GM12878 (cell line): ENCODE measurements at regions not wholly inside any gene's neighbourhood (a gene's known extent, or its start where the extent isn't known, plus 50 kb on each side); places are given as distances from the start of the nearest gene placed in this dataset.

Source experiments
- ATAC-seq: fragments of 200-7000 bp; cut with Tn5 transposase; 3 replicates; pipeline ENCODE4 v1.9.1; 2020; ENCODE audit warnings: mild to moderate bottlenecking, moderate library complexity
- BruUV-seq: library from RNA; stranded (reverse); fragments of 400-500 nt; replicated peaks from 2 replicates; lab custom pipeline; 2021; lab: Mats Ljungman, UMichigan
- CTCF ChIA-PET: fragments of 300-600 bp; sonication (Branson Sonifier 250); formaldehyde crosslinking; extraction: SDS; loops from one replicate; lab custom pipeline; 2021; ENCODE audit warnings: inconsistent platforms; lab: Yijun Ruan, JAX
- POLR2A ChIA-PET: fragments of 350-600 bp; formaldehyde crosslinking; extraction: SDS; loops from one replicate; lab custom pipeline; 2021; ENCODE audit warnings: inconsistent platforms; lab: Charles Lee
- RAD21 ChIA-PET: fragments of 300-600 bp; sonication (Branson Sonifier 250); formaldehyde crosslinking; loops from one replicate; lab custom pipeline; 2023; ENCODE audit warnings: antibody characterized with exemption; ENCODE audit not compliant: unreplicated experiment; lab: Charles Lee
- SMC1A ChIA-PET: fragments of 300-600 bp; sonication (Branson Sonifier 250); formaldehyde crosslinking; loops from one replicate; lab custom pipeline; 2023; ENCODE audit not compliant: unreplicated experiment, uncharacterized antibody; lab: Charles Lee
- DNase-seq: peaks from one replicate; pipeline ENCODE4 v3.0.0-alpha.2; 2011; ENCODE audit warnings: low read depth, low spot score
- FAIRE-seq: peaks from 3 replicates; lab custom pipeline; 2011; peaks lifted over from hg19 to GRCh38; lab: Jason Lieb, UNC
- H2AFZ ChIP-seq: 2 replicates; pipeline ENCODE4 v1.6.0; 2011; ENCODE audit warnings: low read depth, low read length, control low read depth; ENCODE audit not compliant: control insufficient read depth
- H3K27ac ChIP-seq: 2 replicates; pipeline ENCODE4 v1.5.1; 2011; ENCODE audit warnings: control low read depth; ENCODE audit not compliant: control insufficient read depth, insufficient read depth
- H3K27me3 ChIP-seq, 2 experiments: replicated peaks in 1 of 2; 2 replicates each; pipeline versions ENCODE4 v1.6.0 to v1.6.1; 2011; ENCODE audit warnings: low read length in 1 of 2; ENCODE audit not compliant: control insufficient read depth in 2 of 2, insufficient read depth in 2 of 2
- H3K36me3 ChIP-seq, 2 experiments: 2 replicates each; pipeline ENCODE4 v1.5.1; 2011; ENCODE audit warnings: low read length in 1 of 2; ENCODE audit not compliant: control insufficient read depth in 2 of 2, insufficient read depth in 2 of 2
- H3K4me1 ChIP-seq: 2 replicates; pipeline ENCODE4 v1.6.1; 2011; ENCODE audit warnings: mild to moderate bottlenecking, low read length, moderate library complexity, mixed read lengths; ENCODE audit not compliant: control insufficient read depth, insufficient read depth
- H3K4me2 ChIP-seq: 2 replicates; pipeline ENCODE4 v1.6.0; 2011; ENCODE audit warnings: control low read depth; ENCODE audit not compliant: control insufficient read depth, insufficient read depth
- H3K4me3 ChIP-seq: fragments of 200-600 bp; sonication (generic); 2 replicates; pipeline ENCODE4 v1.5.1; 2016
- H3K79me2 ChIP-seq: 2 replicates; pipeline ENCODE4 v1.6.0; 2011; ENCODE audit warnings: low read length; ENCODE audit not compliant: control insufficient read depth, insufficient read depth
- H3K9ac ChIP-seq: 2 replicates; pipeline ENCODE4 v1.8.0; 2011; ENCODE audit warnings: low read length, control low read depth, mixed read lengths; ENCODE audit not compliant: control insufficient read depth, insufficient read depth
- H3K9me3 ChIP-seq: replicated peaks from 3 replicates; pipeline ENCODE4 v1.5.1; 2011; ENCODE audit warnings: mild to moderate bottlenecking, low read length; ENCODE audit not compliant: control insufficient read depth, insufficient read depth
- H4K20me1 ChIP-seq: 2 replicates; pipeline ENCODE4 v1.6.0; 2011; ENCODE audit not compliant: control insufficient read depth, insufficient read depth
- CBX5 ChIP-seq: sonication (generic); IDR thresholded peaks from 2 replicates; pipeline ENCODE4 v1.6.1; 2016; ENCODE audit warnings: low read depth, moderate library complexity, mild to moderate bottlenecking, inconsistent platforms
- CHD2 ChIP-seq: IDR thresholded peaks from 2 replicates; pipeline ENCODE4 v1.6.1; 2011; ENCODE audit warnings: low read depth, low read length, improper control_type of control experiment, borderline replicate concordance
- CUX1 ChIP-seq: IDR thresholded peaks from 2 replicates; pipeline ENCODE4 v1.6.1; 2012; ENCODE audit warnings: improper control_type of control experiment, low read depth, low read length; ENCODE audit not compliant: insufficient replicate concordance
- EZH2 ChIP-seq: IDR thresholded peaks from 2 replicates; pipeline ENCODE4 v1.6.1; 2012; ENCODE audit warnings: low read depth, mild to moderate bottlenecking, control low read depth, inconsistent platforms, low read length, borderline replicate concordance; ENCODE audit not compliant: control insufficient read depth
- KAT2A ChIP-seq: conservative IDR thresholded peaks from 2 replicates; pipeline ENCODE4 v1.6.1; 2011; ENCODE audit warnings: low read depth, low read length; ENCODE audit not compliant: control insufficient read depth
- LARP7 ChIP-seq: fragments of 450-650 bp; IDR thresholded peaks from 2 replicates; pipeline ENCODE4 v1.6.1; 2017; ENCODE audit warnings: mild to moderate bottlenecking
- NFIC ChIP-seq: IDR thresholded peaks from 2 replicates; pipeline ENCODE4 v1.6.1; 2012; ENCODE audit warnings: low read depth, mild to moderate bottlenecking, inconsistent platforms, low read length, moderate library complexity
- NFXL1 ChIP-seq: fragments of 450-650 bp; IDR thresholded peaks from 2 replicates; pipeline ENCODE4 v1.6.1; 2017; ENCODE audit warnings: antibody characterized with exemption, mild to moderate bottlenecking, borderline replicate concordance
- NR2F1 ChIP-seq: fragments of 450-650 bp; conservative IDR thresholded peaks from 2 replicates; pipeline ENCODE4 v1.6.1; 2017; ENCODE audit warnings: mild to moderate bottlenecking
- STAT1 ChIP-seq: fragments of 450-650 bp; conservative IDR thresholded peaks from 2 replicates; pipeline ENCODE4 v1.6.1; 2014; ENCODE audit warnings: antibody characterized with exemption, mild to moderate bottlenecking
- WGBS: methylation state at CpG from one replicate; pipeline ENCODE4 v1.1.6; 2016; ENCODE audit warnings: low lambda C conversion rate; ENCODE audit not compliant: insufficient replicate concordance, insufficient coverage; ENCODE audit errors: missing lambda C conversion rate; 5-methylcytosine and 5-hydroxymethylcytosine counted together
- in situ Hi-C: fragments of 300-500 bp; cut with MboI; formaldehyde crosslinking; loops from 9 replicates; pipeline ENCODE4 v1.14.3; 2018; ENCODE audit warnings: mixed read lengths
- intact Hi-C: fragments of 100-400 bp; cut with micrococcal nuclease; formaldehyde crosslinking; loops from one replicate; pipeline ENCODE4 v1.14.2; 2022; ENCODE audit not compliant: unreplicated experiment

GRCh38 chr14:28599191-28599590 is 167.4 kb upstream of the FOXG1 start (continued):
- TF ChIP-seq EZH2: no peak
- TF ChIP-seq, all 136 proteins: peak for 0

GRCh38 chr14:28599605-28600004 is 167.0 kb upstream of the FOXG1 start:
- Histone ChIP-seq H2AFZ (no peak overlapping the region), H3K4me1 (no peaks in the 10 kb centered on the region), H3K9me3 (no peaks in the 10 kb centered on the region), H3K79me2 (no peaks in the 10 kb centered on the region), H3K27ac (no peak overlapping the region), H3K4me3 (no peak overlapping the region)
- FAIRE-seq (no peak), ATAC-seq (no peak)
- SMC1A ChIA-PET: no interaction called here
- WGBS: 0% methylated on average over 1 of the region's 1 CpG
- RAD21 ChIA-PET: no interaction called here
- POLR2A ChIA-PET: no interaction called here
- no peak for TF ChIP-seq NR2F1
- TF ChIP-seq, all 136 proteins: peak for 0
- no TSS peak for BruUV-seq
- H3K9ac ChIP-seq: no peak overlapping the region
- in situ Hi-C loops (no loop called here), intact Hi-C loops (no loop called here)
- no peak overlapping the region for H3K4me2 ChIP-seq
- H3K36me3 ChIP-seq: no peaks in the 10 kb centered on the region
- CTCF ChIA-PET: no interaction called here
- no peak for DNase-seq
- H4K20me1 ChIP-seq: no peaks in the 10 kb centered on the region
- no peaks in the 10 kb centered on the region for H3K27me3 ChIP-seq

GRCh38 chr14:28603606-28604005 is 163.0 kb upstream of the FOXG1 start:
- FAIRE-seq (no peak), DNase-seq (no peak), ATAC-seq (no peak)
- ChIA-PET CTCF (no interaction called here), POLR2A (no interaction called here), RAD21 (no interaction called here), SMC1A (no interaction called here)
- H4K20me1 ChIP-seq: no peaks in the 10 kb centered on the region
- H3K27ac ChIP-seq: no peak overlapping the region
- no peak overlapping the region for H3K4me3 ChIP-seq
- H3K27me3 ChIP-seq: no peaks in the 10 kb centered on the region
- no peak overlapping the region for H3K4me2 ChIP-seq
- WGBS: 20% methylated on average over 6 of the region's 6 CpGs
- H3K4me1 ChIP-seq: no peaks in the 10 kb centered on the region
- BruUV-seq: no TSS peak
- H2AFZ ChIP-seq: no peak overlapping the region
- in situ Hi-C loops (no loop called here), intact Hi-C loops (no loop called here)
- H3K9me3 ChIP-seq: no peaks in the 10 kb centered on the region
- no peaks in the 10 kb centered on the region for H3K79me2 ChIP-seq
- no peak for TF ChIP-seq CBX5
- no peak for TF ChIP-seq NFIC
- no peak for TF ChIP-seq KAT2A
- TF ChIP-seq STAT1: no peak
- no peak for TF ChIP-seq LARP7
- no peak for TF ChIP-seq NFXL1
- TF ChIP-seq CUX1: no peak
- TF ChIP-seq CHD2: no peak
- no peaks in the 10 kb centered on the region for H3K36me3 ChIP-seq
- H3K9ac ChIP-seq: no peak overlapping the region
